A172 (cell line): ENCODE measurements at regions not wholly inside any gene's neighbourhood (a gene's known extent, or its start where the extent isn't known, plus 50 kb on each side); places are given as distances from the start of the nearest gene placed in this dataset.
A peak's percentile ranks its signal among the peaks of the same experiment; 100 is the strongest.
"Not testable (repeated sequence)": the region's sequence is repeated elsewhere in the genome, so short reads cannot be mapped to it uniquely, and the experiment has no call there.

ENCODE experiments used
- DNase-seq: peaks from one replicate; pipeline ENCODE4 v3.0.0-alpha.2; 2015; ENCODE audit warnings: low spot score

DNA sequence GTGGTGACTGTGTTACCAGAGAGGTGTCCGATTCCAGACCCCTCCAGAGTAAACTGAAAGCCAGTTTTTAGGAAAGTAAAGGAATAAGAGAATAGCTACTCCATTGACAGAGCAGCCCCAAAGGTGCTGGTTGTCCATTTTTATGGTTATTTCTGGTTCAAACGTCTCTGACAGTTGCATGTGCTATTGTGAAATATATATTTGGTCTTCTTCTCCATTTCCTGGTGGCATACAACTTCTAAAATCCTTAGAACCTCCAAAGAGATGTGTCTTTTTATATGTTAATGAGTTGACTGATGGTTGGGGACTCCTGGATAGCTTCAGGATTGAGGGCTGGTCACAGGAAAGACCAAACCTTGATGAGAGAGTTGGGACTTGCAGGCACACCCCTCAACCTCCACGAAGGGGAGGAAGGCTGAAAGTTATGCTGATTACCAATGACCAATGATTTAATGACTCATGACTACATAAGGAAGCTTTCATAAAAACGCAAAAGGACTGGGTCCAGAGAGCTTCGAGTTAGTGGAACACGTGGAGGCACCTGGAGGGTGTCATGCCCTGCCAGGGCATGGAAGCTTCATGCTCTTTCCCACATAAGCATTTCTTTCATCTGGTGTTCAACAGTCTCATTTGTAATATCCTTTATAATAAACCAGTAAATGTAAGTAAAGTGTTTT lies 100.7 kb downstream of the SLC16A1 start:
- no peak for DNase-seq

DNA sequence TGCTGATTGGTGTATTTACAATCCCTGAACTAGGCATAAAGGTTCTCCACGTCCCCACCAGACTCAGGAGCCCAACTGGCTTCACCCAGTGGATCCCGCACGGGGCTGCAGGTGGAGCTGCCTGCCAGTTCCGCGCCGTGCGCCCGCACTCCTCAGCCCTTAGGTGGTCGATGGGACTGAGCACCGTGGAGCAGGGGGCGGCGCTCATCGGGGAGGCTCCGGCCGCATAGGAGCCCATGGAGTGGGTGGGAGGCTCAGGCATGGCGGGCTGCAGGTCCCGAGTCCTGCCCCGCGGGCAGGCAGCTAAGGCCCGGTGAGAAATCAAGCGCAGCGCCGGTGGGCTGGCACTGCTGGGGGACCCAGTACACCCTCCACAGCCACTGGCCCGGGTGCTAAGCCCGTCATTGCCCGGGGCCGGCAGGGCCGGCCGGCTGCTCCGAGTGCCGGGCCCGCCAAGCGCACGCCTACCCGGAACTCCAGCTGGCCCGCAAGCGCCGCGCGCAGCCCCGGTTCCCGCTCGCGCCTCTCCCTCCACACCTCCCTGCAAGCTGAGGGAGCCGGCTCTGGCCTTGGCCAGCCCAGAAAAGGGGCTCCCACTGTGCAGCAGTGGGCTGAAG lies 101.5 kb downstream of the SLC16A1 start:
- DNase-seq: not testable (repeated sequence)

DNA sequence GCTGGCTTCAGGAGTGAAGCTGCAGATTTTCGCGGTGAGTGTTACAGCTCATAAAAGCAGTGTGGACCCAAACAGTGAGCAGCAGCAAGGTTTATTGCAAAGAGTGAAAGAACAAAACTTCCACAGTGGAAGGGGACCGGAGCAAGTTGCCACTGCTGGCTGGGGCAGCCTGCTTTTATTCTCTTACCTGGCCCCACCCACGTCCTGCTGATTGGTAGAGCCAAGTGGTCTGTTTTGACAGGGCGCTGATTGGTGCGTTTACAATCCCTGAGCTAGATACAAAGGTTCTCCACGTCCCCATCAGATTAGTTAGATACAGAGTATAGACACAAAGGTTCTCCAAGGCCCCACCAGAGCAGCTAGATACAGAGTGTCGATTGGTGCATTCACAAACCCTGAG lies 102.1 kb downstream of the SLC16A1 start:
- not testable (repeated sequence) for DNase-seq

DNA sequence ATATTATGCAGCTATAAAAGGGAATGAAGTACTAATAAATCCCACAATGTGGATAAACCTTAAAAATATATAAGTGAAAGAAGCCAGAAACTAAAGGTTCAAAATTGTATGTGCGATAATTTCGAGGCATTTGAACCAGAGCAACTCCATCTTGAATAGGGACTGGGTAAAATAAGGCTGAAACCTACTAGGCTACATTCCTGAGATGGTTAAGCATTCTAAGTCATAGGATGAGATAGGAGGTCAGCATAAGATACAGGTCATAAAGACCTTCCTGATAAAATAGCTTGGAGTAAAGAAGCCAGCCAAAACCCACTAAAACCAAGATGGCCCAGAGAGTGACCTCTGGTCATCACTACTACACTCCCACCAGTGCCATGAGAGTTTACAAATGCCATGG lies 103.1 kb downstream of the SLC16A1 start:
- DNase-seq: no peak

DNA sequence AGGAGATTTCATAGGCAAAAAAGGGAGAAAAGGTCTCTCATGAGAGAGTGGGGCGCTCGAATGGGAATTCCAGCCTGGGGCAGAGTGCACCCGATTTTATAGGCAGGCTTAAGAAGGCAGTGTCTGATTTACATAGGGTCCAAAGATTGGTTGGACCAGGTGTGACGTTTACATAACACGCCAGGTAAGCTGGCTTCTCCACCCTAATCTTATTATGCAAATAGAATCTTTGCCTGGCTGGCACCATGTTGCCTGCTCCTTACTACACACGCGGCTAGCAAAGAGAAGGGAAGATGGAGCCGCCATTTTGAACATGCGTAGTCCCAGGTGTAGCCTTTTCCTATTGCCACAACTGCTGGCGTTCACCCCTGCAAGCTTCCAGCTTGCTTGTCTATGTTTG lies 103.7 kb downstream of the SLC16A1 start:
- DNase-seq: no peak

DNA sequence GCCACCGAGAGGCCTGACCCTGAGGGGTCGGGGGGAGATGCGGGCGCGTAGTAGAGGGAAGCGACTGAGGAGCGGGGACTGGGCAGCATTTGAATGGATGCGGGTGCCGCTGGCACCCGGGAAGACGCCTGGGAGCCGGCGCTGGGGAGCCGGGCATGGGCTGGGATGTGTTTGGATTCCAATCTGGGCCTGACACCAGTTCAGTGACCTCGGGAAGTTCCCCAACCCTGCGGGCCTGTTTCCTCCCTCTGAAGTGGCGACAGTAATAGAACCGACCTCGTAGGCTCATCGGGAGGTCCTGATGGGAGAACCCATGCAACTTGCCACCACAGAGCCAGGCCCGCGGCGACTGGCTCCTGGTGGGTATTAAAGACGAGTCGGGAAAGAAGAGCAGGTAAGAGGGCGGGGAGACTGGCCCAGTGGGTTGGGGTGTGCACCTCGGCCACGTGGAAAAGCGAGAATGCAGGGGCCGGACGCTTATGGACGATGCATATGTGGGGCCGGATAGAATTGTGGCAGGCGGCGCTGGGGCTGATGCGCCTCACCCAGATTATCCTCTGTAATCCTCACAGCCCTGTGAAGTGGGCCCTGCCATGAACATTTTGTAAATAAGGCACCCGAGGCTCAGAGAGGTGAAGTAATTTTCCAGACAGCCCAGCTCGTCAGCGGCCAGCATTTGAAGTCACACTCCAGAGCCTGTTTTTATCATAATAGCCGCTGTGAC lies 105.8 kb downstream of the SLC16A1 start:
- DNase-seq: no peak

DNA sequence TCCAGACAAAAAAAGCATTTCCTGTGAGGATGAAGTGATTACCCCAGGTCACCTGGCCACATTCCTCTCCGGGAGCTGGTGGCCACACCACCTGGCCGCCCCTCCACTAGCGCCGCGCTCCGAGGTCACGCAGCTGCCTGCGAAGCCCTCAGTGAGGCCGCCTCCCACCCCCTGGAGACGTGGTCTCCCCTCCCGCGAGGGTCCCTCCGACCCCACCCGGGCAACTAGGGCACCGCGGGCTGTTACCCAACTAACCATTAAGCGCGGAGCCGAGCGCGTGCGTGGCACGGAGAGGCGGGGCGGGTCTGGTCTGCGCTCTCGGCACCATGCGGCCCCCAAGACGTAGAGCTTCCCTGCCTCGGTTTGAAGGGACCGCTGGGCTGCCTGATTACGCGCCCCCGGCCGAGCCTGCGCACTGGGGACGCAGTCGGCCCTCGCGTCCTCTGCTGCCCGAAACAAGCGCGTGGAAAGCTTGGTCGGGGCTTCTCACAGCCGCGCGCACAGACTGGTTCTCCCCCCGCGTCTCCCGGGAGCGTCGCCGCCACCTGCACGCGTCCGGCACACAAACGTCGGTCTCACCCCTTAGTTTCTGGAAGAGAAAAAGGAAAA lies 106.5 kb downstream of the SLC16A1 start:
- DNase-seq: no peak

DNA sequence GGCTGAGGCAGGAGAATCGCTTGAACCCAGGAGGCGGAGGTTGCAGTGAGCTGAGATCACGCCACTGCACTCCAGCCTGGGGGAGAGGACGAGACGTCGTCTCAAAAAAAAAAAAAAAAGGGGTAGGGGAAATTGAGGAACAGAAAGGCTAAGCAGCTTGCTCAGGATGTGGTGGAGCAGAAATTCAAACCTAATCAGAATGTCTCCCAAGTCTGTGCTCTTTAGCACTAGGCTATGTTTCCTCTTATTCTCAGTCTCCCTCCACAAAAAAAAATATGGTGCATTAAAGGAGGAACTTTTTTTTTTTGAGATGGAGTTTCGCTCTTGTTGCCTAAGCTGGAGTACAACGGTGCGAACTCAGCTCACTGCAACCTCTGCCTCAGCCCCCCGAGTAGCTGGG lies 114.2 kb downstream of the SLC16A1 start:
- DNase-seq: no peak

DNA sequence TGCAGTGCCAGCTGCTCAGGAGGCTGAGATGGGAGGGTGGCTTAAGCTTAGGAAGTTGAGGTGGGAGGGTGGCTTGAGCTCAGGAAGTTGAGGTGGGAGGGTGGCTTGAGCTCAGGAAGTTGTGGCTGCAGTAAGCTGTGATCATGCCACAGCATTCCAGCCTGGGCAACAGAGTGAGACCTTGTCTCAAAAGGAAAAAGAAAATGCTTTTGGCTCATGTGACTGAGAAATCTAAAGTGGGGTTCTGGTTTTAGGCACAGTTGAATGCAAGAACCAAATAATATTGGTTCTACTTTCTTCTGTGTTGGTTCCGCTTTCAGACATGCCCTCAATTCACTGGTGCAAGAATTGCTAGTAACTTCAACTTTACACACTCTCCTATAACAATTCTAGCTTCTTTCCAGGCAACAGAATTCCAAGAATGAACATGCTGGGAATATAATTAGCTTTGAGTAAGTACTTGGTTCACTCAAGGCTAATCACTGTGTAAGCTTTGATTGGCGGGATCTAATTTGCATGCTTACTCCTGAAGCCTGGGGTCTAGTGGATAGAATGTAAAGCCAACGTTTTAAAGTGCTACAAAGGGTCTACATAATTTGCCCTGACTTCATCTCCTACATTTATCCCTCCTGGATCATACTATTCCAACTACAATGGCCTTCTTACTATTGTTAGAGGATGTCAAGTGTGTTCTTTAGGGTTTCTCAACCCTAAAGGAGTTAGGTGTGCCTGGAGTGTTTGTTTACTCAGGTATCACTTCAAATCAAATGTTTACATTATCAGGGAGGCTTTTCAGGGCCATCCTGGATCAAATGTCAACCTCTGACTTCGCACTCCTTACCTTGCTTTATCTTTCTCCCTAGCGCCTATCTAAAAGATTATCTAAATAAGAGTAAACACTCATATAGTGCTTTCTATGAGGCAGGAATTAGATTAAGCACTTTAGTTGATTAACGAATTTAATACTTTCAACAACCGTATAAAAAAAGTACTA lies 115.1 kb downstream of the SLC16A1 start:
- DNase-seq: peak; percentile 44

DNA sequence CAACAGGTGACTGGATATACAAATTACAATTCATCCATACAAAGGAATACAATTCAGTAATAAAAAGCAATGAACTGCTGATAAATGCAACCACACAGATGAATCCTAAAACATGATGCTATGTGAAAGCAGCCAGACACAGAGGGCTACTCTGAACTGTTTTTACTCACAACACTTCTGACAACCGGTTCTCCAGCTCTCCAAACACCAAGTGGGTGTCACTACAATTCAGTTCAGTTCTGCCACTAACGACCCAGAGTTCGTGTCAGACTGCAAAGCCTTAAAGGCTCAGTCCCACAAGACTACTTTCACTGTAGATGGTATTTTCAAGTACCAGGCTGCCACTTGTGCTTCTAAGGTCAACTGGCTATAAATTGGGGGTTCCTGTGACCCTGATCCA lies 119.4 kb downstream of the SLC16A1 start:
- no peak for DNase-seq

DNA sequence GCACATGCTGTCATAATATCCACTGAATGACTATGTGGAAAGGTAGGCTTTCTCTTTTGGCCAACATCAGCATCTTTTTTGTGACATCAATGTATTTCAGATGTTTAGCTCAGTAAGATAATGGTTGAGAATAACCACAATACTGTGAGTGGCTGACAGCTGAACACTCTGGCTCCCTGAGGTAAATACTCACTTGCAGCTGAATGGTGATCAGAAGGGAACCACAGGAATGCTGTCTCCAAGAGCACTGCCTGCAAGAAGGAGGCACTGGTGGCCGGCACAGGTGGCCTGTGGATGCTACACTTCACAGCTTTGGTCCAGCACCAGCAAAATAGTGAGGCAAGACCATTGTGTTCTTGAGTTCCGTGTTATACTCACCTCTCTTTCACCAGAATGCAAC lies 118.7 kb upstream of the PPM1J start:
- DNase-seq: peak; percentile 13

DNA sequence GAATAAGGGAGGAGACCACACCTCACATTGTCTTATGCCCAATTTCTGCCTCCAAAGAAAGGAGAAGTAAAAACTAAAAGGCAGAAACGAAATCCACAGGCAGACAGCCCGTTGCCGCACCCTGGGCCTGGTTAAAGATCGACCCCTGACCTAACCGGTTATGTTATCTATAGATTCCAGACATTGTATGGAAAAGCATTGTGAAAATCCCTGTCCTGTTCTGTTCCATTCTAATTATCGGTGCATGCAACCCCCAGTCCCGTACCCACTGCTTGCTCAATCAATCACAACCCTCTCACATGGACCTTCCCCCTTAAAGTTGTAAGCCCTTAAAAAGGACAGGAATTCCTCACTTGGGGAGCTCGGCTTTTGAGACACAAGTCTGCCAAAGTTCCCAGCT lies 117.1 kb upstream of the PPM1J start:
- not testable (repeated sequence) for DNase-seq

DNA sequence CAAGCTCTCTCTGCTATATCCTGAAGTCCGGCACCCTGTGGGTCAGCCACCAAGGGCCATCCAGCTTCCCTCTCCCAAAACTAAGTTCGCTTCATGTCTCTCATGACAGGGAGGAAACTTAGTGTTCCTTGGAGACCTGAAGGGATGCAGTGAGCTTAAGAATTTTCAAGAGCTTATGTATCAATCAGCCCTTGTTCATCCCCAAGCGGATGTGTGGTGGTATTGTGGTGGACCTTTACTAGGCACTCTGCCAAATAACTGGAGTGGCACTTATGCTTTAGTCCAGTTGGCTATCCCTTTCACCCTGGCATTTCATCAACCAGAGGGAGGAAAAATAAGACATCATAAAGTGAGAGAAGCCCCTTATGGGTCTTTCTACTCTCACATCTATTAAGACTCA lies 114.6 kb upstream of the PPM1J start:
- not testable (repeated sequence) for DNase-seq

DNA sequence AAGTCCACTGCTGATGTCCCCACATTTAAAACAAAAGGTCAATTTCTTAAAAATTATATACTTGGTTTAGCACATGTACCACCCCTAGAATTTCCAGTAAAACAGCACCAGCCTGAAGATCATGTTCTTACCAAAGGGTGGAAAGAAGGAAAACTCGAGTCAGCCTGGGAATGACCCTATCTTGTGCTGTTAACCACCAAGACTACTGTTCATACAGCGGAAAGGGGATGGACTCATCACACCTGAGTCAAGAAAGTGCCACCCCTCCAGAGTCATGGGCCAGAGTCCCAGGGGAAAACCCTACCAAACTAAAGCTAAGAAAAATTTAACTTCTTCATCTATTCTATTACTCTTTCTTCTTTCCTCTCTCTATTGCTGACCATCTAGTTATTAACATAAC lies 113.6 kb upstream of the PPM1J start:
- no peak for DNase-seq

DNA sequence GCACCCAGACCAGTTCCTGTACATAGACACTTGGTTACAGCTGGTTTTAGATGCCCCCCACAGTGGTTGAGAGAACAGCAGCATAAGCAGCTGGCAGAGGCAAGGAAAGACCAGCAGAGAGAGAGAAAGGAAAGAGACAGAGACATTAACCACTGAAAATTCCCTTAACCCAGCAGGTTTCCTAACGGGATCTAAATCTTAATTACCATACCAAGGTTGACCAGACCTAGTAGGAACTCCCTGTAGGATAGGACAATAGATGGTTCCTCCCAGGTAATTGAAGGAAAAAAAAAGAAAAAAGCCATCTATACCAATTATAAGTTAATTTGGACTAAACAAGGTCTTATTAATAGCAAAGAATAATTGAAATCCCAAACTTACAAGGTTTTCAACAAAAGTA lies 112.3 kb upstream of the PPM1J start:
- not testable (repeated sequence) for DNase-seq

DNA sequence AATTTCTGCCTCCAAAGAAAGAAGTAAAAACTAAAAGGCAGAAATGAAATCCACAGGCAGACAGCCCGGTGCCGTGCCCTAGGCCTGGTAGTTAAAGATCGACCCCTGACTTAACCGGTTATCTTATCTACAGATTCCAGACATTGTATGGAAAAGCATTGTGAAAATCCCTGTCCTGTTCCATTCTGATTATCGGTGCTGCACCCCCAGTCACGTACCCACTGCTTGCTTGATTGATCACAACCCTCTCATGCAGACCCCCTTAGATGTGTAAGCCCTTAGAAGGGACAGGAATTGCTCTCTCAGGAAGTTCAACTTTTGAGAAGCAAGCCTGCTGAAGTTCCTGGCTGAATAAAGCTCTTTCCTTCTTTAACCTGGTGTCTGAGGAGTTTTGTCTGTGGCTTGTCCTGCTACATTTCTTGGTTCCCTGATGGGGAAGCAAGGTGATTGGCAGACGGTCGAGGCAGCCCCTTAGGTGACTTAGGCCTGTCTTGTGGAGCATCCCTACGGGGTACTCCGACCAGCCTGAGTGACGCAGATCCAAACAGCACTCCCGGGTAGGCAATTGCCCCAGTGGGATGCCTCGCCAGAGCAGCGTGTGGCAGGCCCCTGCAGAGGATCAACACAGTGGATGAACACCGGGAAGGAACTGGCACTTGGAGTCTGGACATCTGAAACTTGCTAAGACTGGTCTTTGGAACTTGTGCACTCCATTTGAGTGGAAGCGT lies 111.2 kb upstream of the PPM1J start:
- DNase-seq: no peak

DNA sequence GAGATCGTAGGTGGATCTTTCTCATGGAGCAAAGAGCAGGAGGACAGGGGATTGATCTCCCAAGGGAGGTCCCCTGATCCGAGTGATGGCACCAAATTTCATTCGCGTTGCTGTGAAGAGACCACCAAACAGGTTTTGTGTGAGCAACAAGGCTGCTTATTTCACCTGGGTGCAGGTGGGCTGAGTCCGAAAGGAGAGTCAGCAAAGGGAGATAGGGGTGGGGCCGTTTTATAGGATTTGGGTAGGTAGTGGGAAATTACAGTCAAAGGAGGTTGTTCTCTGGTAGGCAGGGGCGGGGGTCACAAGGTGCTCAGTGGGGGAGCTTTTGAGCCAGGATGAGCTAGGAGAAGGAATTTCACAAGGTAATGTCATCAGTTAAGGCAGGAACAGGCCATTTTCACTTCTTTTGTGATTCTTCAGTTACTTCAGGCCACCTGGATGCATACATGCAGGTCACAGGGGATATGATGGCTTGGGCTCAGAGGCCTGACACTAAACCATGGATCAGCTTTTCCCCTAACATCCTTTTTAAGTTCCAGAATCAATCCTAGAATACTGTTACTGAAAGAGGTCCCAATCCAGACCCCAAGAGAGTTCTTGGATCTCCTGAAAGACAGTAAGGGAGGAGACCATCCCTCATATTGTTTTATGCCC lies 110.6 kb upstream of the PPM1J start:
- not testable (repeated sequence) for DNase-seq

DNA sequence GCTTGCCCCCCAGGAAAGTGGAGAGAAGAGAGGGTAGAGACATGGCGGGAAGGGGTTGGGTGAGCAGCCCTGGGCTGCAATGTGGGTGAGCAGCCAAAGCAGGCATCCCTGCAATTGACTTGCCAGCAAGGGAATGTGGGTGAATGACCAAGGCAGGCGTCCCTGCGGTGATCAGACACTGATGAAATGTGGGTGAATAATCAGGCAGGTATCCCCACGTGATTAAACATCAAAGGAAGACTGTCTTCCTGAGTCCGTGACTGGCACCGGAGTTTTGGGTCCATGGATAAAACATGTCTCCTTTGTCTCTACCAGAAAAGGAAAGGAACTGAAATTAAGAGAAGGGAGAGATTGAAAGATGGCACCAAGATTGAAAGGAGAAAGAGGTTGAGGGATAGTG lies 109.9 kb upstream of the PPM1J start:
- not testable (repeated sequence) for DNase-seq

DNA sequence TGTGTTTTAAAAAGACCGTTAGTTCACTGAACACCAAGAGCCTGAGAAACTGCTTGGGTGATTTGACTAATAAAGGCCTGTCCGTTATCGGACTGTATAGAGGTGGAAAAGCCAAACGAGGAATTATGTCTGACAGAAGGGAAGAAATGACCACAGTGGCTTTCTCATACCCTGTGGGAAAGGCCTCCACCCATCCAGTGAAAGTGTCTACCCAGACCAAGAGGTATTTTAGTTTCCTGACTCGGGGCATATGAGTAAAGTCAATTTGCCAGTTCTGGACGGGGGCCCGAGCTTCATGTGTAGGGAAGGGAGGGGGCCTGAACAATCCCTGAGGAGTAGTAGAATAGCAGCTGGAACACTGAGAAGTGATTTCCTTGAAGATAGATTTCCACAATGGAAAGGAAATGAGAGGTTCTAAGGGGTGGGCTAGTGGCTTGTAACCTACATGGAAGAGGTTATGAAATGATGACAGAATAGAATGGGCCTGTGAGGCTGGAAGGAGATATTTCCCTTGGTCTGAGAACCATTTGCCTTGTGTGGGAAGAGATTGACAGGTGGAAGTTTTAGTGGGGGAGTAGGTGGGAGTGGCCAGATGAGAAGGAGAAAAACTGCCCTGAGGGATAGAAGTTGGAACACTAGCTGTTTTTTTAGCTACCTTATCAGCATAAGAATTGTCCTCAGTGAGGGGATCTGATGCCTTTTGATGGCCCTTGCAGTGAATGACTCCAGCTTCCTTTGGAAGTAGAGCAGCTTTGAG lies 106.4 kb upstream of the PPM1J start:
- not testable (repeated sequence) for DNase-seq
